GM19239 (cell line): ENCODE measurements at regions not wholly inside any gene's neighbourhood (a gene's known extent, or its start where the extent isn't known, plus 50 kb on each side); places are given as distances from the start of the nearest gene placed in this dataset.
"Not testable (repeated sequence)": the region's sequence is repeated elsewhere in the genome, so short reads cannot be mapped to it uniquely, and the experiment has no call there.

ENCODE experiments used
- DNase-seq: peaks from one replicate; pipeline ENCODE4 v3.0.0; 2011; ENCODE audit warnings: low spot score; ENCODE audit not compliant: insufficient read length
- FAIRE-seq: peaks from 2 replicates; lab custom pipeline; 2011; peaks lifted over from hg19 to GRCh38; lab: Jason Lieb, UNC

DNA sequence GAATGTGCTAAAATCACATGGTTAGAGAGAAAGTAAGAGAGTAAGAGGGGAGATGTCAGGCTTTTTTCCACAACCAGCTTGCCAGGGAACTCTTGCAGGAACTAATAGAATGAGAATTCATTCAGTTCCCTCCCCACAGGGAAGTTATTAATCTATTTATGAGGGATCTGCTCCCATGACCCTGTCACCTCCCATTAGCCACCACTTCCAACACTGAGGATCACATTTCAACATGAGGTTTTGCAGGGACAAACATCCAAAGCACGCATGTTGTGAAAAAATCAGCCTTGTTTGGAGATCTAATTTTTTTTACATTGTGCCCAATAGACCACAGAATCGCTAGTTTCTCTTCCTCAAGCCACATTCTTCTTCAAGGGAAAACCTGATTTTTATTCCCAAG, 904.0 kb downstream of the TBL1XR1 start:
- DNase-seq (no peak), FAIRE-seq (no peak)

- DNase-seq (no peak), FAIRE-seq (no peak)
Measured at GRCh38 chr3:176286476-176287085, 910.7 kb downstream of the TBL1XR1 start.

DNA sequence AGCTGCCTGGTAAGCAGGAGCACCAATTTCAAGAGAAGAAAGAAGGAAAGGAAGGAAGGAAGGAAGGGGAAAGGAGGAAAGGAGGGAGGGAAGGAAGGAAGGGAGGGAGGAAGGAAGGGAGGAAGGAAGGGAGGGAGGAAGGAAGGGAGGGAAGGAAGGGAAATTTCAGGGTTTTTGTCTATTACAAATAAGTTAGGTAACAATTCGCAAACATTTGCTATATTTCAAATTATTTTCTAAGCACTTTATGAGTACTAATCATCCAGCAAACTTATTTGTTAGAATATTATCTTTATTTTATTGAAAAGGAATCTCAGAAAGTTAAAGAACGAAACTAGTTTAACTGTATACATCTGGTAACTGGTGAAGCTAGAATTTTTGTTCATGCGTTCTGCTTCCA, 921.7 kb downstream of the TBL1XR1 start:
- no peak for FAIRE-seq
- no peak for DNase-seq

GRCh38 chr3:176275113-176275512, 922.2 kb downstream of the TBL1XR1 start:
- FAIRE-seq, result no peak
- DNase-seq, result no peak

- no peak for FAIRE-seq
Measured at GRCh38 chr3:176274161-176274560, 923.1 kb downstream of the TBL1XR1 start.

DNA sequence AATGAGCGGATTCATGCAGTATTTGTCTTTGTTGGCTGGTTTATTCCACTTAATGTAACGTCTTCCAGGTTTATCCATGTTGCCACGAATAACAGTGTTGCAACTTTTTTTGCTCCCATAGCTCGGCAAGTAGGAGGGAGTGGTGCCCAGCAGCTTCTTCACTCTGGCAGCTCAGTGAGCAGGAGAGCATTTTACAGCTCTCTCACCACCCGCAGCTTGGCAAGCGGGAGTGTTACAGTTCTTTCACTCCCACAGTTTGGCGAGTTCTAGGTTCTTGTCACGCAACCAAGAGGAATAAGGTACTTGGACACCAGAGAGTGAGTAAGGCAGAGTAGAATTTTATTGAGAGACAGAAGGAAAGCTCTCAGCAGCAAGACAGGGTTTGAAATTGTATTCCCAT, 935.2 kb downstream of the TBL1XR1 start:
- no peak for DNase-seq
- FAIRE-seq, result no peak

More at GRCh38 chr3:176274161-176274560, 923.1 kb downstream of the TBL1XR1 start:
- no peak for DNase-seq

- FAIRE-seq, result no peak
Measured at GRCh38 chr3:176247191-176247590, 950.1 kb downstream of the TBL1XR1 start.

DNA sequence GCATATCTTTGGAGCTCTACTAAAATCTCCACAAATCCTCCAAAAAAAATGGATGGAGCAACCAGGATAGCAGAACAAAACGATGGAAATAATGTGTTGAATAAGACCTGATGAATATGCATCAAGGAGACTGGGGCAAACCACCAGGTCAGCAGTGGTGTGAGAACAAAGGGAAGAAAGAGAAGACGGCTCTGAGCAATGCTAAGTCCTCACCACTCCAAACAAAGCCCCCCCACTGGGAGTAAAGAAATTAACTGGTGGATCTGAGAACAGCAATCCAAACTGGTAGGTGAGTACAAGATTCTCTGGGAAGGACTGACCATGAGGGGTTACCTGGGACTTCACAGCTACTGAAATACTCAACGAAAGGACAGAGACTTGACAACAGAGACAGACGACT, 977.3 kb downstream of the TBL1XR1 start:
- DNase-seq (no peak), FAIRE-seq (no peak)

More at GRCh38 chr3:176247191-176247590, 950.1 kb downstream of the TBL1XR1 start:
- DNase-seq, result no peak

DNA sequence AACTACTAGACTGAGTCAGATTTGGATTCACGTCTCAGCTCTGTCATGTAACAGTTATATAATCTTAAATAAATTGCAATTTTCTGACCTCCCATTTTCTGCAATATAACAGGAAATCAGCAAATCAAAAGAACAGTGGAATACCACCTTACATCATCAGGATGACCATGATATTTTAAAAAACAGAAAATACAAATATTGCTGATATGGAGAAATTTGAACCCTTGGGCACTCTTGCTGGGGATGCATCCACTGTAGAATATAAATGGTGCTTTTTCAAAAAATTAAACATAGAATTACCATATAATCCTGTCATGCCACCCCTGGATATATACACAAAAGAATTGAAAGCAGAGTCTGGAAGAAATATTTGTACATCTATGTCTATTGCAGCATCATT, 982.5 kb downstream of the TBL1XR1 start:
- DNase-seq (no peak), FAIRE-seq (no peak)

GRCh38 chr3:176213314-176213713, 984.0 kb downstream of the TBL1XR1 start:
- DNase-seq, FAIRE-seq: not testable (repeated sequence)

DNA sequence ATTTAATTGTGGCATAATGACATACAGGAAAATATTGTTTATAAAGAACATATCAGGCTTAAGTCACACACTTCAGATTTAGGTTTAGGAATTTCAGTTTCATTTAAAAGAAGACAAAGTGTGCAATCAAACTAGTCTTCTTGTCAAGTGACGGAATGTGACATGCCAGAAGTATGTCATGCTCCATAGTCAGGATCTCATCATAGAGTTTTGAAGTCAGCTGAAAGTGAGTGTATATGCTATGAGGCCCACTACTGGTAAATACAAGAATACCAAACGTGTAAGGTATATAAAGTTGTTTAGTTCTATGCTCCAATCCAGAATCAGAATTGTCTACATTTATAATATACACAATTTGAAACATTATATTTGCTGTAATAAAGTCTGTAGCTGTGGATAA, 988.4 kb downstream of the TBL1XR1 start:
- no peak for DNase-seq
- FAIRE-seq, result no peak

DNA sequence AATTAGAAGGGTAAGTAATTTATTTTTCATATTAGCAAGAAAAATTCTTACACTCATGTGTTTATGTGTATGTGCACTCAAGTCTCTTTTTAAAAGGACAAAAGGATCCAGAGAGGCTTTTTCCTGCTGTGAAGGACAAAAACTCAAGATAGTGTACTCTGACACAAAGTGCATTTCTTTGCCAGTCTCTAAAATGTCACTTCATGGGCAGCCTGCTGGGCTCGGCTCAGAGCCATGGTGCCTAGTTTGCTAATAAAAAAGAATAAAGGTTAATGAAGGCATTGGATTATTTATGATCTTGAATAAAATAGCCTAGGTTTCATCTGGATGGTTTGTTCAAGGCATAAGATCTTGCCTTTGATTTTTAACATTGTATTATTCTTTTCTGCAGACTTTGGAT, 989.0 kb downstream of the TBL1XR1 start:
- DNase-seq (no peak), FAIRE-seq (no peak)

DNA sequence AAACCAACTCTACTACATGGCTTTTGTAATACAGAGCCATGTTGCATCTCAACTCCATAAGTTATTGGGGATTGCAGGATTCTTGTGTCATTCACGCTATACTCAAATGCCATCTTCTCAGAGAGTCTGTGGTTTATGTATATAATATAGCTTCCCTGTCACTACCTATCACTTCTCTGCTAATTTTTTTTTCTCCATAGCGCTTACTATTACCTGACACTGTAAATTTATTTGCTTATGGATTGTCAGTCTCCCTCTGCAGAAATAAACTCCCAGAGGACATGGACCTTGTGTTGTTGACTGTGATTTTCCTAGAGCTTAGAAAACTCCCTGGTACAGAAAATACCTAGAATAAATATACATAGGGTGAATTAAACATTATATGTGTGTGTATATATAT, 990.5 kb downstream of the TBL1XR1 start:
- FAIRE-seq, result no peak
- no peak for DNase-seq

DNA sequence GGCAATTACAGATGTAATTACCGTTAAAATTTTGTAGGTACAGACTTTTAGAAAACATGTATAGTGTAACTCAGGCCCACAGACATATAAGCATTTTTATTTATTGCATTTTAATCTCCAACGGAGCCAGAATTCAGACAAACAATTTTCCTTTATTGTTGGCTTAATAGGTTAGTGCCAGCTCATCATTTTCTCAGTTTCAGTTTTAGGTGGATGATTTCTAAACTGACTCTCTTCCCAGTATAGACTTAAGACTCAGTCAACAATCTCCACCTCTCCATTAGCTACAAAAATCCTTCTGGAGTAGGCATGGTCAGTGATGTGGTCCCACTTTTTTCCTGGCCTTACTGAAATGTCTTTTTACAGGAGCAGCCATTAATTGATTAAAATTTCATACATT, 994.6 kb downstream of the TBL1XR1 start:
- FAIRE-seq (no peak), DNase-seq (no peak)

- no peak for FAIRE-seq
- DNase-seq, result no peak
Measured at GRCh38 chr3:176193032-176193730, 1004.1 kb downstream of the TBL1XR1 start.

- no peak for DNase-seq
- no peak for FAIRE-seq
Measured at GRCh38 chr3:176190755-176191154, 1006.5 kb downstream of the TBL1XR1 start.

DNA sequence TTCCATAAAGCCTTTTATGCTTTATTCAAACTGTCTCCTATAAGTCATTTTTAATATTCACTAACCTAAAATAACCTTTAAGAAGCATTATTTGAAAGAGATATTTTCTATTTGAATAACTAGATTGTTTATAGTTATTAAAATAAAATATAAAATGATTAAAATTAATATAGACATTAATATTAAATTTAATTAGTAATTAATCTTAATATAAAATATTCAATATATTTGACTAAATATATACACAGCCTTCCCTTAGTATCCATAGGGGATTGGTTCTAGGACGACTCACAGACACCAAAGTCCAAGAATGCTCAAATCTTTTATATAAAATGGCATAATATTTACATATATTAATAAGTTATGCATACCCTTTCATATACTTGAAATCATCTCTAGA, 1014.1 kb downstream of the TBL1XR1 start:
- FAIRE-seq, result no peak
- DNase-seq, result no peak

- DNase-seq, result no peak
- FAIRE-seq, result no peak
Measured at GRCh38 chr3:176174060-176174459, 1023.2 kb downstream of the TBL1XR1 start.

GRCh38 chr3:176172492-176172891, 1024.8 kb downstream of the TBL1XR1 start:
- DNase-seq, result no peak
- FAIRE-seq, result no peak

DNA sequence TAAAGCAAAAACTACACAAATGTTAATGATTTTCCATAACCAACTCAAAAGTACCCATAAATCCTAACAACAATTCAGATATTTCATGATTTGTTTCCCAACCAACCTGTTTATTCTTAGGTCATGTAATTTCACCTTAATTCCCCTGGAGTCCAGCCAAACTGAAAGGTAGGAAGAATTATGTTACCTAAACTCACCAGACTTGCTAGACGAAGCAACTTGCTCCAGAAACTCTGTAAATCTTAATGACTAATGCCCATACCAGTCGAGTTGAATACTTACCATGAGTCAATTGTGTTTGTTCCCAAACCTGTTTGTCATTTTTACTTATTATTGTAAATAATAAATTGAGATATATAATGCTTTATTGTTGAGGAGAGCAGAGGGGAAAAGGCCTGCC, 1030.0 kb downstream of the TBL1XR1 start:
- no peak for FAIRE-seq
- DNase-seq, result no peak

- DNase-seq (no peak), FAIRE-seq (no peak)
Measured at GRCh38 chr3:176160997-176161396, 1036.3 kb downstream of the TBL1XR1 start.

DNA sequence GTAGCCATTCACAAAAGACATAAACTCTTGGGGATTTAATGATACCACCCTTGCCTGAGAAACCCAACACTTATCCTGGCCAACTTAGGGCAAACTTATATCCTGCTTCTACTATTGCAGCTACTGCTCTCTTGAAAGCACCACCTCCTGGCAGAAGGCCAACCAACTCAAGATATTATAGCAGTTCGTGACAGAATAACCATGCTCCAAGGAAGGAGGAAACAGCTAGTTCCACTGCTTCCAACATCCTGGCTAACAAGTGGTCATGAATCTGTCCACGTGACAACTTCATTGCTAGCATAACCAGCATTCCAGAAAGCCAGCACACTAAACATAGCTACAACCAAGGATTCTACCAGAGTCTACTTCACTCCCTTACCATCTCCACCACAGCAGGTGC, 1037.5 kb downstream of the TBL1XR1 start:
- DNase-seq, result no peak
- FAIRE-seq, result no peak
